Vagina (tissue), 2 donors: ENCODE measurements at regions not wholly inside any gene's neighbourhood (a gene's known extent, or its start where the extent isn't known, plus 50 kb on each side); places are given as distances from the start of the nearest gene placed in this dataset.

Experiments used
- CTCF ChIP-seq, 3 experiments: fragments of 450-650 bp in 2 of 3; fragments of 200-600 bp in 1 of 3; sonication (generic) in 1 of 3; IDR thresholded peaks; one replicate each; pipeline ENCODE4 v1.5.1; 2017 to 2019; ENCODE audit warnings: antibody characterized with exemption in 3 of 3, mild to moderate bottlenecking in 2 of 3, moderate library complexity in 2 of 3
- POLR2A ChIP-seq, 2 donors: fragments of 450-650 bp; IDR thresholded peaks; one replicate each; pipeline ENCODE4 v1.6.1; 2017; ENCODE audit warnings: antibody characterized with exemption in 2 of 2, mild to moderate bottlenecking in 2 of 2, moderate library complexity in 2 of 2

- TF ChIP-seq POLR2A (IDR thresholded peaks at IDR 0.05) (no peak), CTCF (IDR thresholded peaks at IDR 0.05) (no peak)
Measured at GRCh38 chr14:71416392-71416791, 509.1 kb downstream of the PCNX1 start.
